Endodermal cell (in vitro differentiated cells): ENCODE measurements at regions not wholly inside any gene's neighbourhood (a gene's known extent, or its start where the extent isn't known, plus 50 kb on each side); places are given as distances from the start of the nearest gene placed in this dataset.

ENCODE experiments used
- DNase-seq: peaks from one replicate; pipeline ENCODE4 v3.0.0-alpha.2; 2017
- H3K27ac ChIP-seq: 2 replicates; pipeline ENCODE4 v1.5.1; 2013; ENCODE audit warnings: mild to moderate bottlenecking, low read depth, low read length, moderate library complexity
- H3K27me3 ChIP-seq: 2 replicates; pipeline ENCODE4 v1.6.1; 2013; ENCODE audit warnings: mild to moderate bottlenecking, low read length, moderate library complexity; ENCODE audit not compliant: insufficient read depth, control insufficient read depth, poor library complexity, severe bottlenecking
- H3K36me3 ChIP-seq: 2 replicates; pipeline ENCODE4 v1.7.0; 2013; ENCODE audit warnings: mild to moderate bottlenecking, low read length, moderate library complexity; ENCODE audit not compliant: control insufficient read depth, insufficient read depth
- H3K4me1 ChIP-seq: one replicate; pipeline ENCODE4 v1.7.0; 2013; ENCODE audit warnings: low read length; ENCODE audit not compliant: control insufficient read depth, insufficient read depth
- H3K4me3 ChIP-seq: 2 replicates; pipeline ENCODE4 v1.5.1; 2013; ENCODE audit warnings: mild to moderate bottlenecking, low read length, moderate library complexity
- H3K9ac ChIP-seq: 2 replicates; pipeline ENCODE4 v1.6.1; 2013; ENCODE audit warnings: mild to moderate bottlenecking, low read length, moderate library complexity; ENCODE audit not compliant: poor library complexity, severe bottlenecking; ENCODE audit errors: extremely low read depth
- H3K9me3 ChIP-seq: 2 replicates; pipeline ENCODE4 v1.6.1; 2013; ENCODE audit warnings: mild to moderate bottlenecking, low read length, moderate library complexity; ENCODE audit not compliant: control insufficient read depth
- H3K27ac Mint-ChIP-seq: 2 replicates; pipeline ENCODE4 v1.8.0; 2020; ENCODE audit warnings: mixed read lengths
- H3K27me3 Mint-ChIP-seq: 2 replicates; pipeline ENCODE4 v1.8.0; 2021; ENCODE audit warnings: mild to moderate bottlenecking, mixed read lengths; ENCODE audit not compliant: insufficient read depth
- H3K36me3 Mint-ChIP-seq: 2 replicates; pipeline ENCODE4 v1.8.0; 2020; ENCODE audit warnings: low read depth, mixed read lengths
- H3K4me1 Mint-ChIP-seq: 2 replicates; pipeline ENCODE4 v1.8.0; 2020; ENCODE audit warnings: mixed read lengths
- H3K4me3 Mint-ChIP-seq: 2 replicates; pipeline ENCODE4 v1.8.0; 2020; ENCODE audit warnings: mild to moderate bottlenecking, moderate library complexity, mixed read lengths
- H3K9me3 Mint-ChIP-seq: 2 replicates; pipeline ENCODE4 v1.8.0; 2020; ENCODE audit warnings: mild to moderate bottlenecking, mixed read lengths
- WGBS, 2 experiments: methylation state at CpG; one replicate each; pipeline versions ENCODE4 v1.1.5 to v1.1.7; 2013; ENCODE audit warnings: missing lambda C conversion rate in 2 of 2, mixed read lengths in 1 of 2; ENCODE audit not compliant: insufficient coverage in 1 of 2, insufficient read length in 1 of 2; 5-methylcytosine and 5-hydroxymethylcytosine counted together
- TF ChIP-seq, protein P1 (sequence below): fragments of 200-600 bp; sonication (generic); conservative IDR thresholded peaks from 2 replicates; pipeline ENCODE4 v1.5.0; 2021; ENCODE audit warnings: antibody characterized with exemption, mild to moderate bottlenecking

DNA sequence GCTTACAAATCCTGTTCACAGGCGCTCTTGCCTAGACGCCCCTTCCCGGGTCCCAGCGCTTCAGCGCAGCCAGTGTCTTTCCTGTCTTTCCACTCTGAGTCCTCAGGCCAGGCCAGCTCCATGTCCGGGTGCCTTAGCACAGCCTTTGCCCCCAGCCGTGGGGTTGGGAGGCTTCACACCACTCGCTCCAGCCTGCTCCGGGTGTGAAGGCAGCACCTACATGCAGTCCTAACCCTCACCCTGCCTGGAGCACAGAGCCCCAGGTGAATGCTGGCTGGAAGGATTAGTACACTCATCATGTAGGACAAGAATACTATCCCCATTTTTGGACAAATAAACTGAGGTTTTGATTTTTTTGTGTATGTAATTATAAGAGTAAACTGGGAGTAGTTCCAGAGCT, 81.7 kb upstream of the TMEM72 start:
- H3K9me3 ChIP-seq, result no peaks in the 10 kb centered on the region
- WGBS, 2 experiments, result 96 to 98% methylated on average over 8 to 9 of the region's 9 CpGs
- H3K4me3 ChIP-seq, result no peak overlapping the region
- no peak for DNase-seq
- TF ChIP-seq, protein P1, sequence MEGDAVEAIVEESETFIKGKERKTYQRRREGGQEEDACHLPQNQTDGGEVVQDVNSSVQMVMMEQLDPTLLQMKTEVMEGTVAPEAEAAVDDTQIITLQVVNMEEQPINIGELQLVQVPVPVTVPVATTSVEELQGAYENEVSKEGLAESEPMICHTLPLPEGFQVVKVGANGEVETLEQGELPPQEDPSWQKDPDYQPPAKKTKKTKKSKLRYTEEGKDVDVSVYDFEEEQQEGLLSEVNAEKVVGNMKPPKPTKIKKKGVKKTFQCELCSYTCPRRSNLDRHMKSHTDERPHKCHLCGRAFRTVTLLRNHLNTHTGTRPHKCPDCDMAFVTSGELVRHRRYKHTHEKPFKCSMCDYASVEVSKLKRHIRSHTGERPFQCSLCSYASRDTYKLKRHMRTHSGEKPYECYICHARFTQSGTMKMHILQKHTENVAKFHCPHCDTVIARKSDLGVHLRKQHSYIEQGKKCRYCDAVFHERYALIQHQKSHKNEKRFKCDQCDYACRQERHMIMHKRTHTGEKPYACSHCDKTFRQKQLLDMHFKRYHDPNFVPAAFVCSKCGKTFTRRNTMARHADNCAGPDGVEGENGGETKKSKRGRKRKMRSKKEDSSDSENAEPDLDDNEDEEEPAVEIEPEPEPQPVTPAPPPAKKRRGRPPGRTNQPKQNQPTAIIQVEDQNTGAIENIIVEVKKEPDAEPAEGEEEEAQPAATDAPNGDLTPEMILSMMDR, result no peak
- Mint-ChIP-seq H3K27me3 (no peaks in the 10 kb centered on the region), H3K9me3 (no peaks in the 10 kb centered on the region), H3K4me1 (peaks cover 1% of the 10 kb centered on the region), H3K4me3 (no peak overlapping the region), H3K27ac (no peak overlapping the region), H3K36me3 (no peaks in the 10 kb centered on the region)
- no peak overlapping the region for H3K27ac ChIP-seq
- H3K4me1 ChIP-seq, result no peaks in the 10 kb centered on the region
- no peaks in the 10 kb centered on the region for H3K36me3 ChIP-seq
- no peaks in the 10 kb centered on the region for H3K27me3 ChIP-seq
- no peak overlapping the region for H3K9ac ChIP-seq

DNA sequence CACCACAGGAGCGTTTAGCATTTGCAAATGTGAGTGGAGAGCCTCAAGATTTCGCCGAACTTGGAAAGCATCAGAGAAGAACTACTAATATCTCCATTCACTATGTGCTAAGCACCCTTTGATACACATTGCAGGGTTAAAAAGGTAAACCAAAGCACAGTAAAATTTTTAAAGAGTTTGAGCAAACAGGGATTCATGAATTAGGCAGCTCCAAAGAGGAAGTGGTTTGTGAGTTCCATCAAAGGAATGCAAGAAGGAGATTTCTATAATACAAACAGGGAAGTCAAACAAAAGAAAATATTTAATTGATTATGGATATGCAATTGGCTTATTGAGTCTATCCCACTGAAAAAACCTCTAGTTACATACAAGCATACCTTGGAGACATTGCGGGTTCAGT, 81.1 kb upstream of the TMEM72 start:
- Mint-ChIP-seq H3K4me1 (no peaks in the 10 kb centered on the region), H3K27me3 (no peaks in the 10 kb centered on the region), H3K4me3 (no peak overlapping the region), H3K36me3 (no peaks in the 10 kb centered on the region), H3K27ac (no peak overlapping the region), H3K9me3 (no peaks in the 10 kb centered on the region)
- TF ChIP-seq, protein P1, result no peak
- Histone ChIP-seq H3K9ac (no peak overlapping the region), H3K4me1 (no peaks in the 10 kb centered on the region), H3K9me3 (no peaks in the 10 kb centered on the region), H3K27ac (no peak overlapping the region), H3K27me3 (no peaks in the 10 kb centered on the region), H3K36me3 (no peaks in the 10 kb centered on the region), H3K4me3 (no peak overlapping the region)
- no peak for DNase-seq
- WGBS, 2 experiments, result 75 to 90% methylated on average over 2 to 4 of the region's 4 CpGs

DNA sequence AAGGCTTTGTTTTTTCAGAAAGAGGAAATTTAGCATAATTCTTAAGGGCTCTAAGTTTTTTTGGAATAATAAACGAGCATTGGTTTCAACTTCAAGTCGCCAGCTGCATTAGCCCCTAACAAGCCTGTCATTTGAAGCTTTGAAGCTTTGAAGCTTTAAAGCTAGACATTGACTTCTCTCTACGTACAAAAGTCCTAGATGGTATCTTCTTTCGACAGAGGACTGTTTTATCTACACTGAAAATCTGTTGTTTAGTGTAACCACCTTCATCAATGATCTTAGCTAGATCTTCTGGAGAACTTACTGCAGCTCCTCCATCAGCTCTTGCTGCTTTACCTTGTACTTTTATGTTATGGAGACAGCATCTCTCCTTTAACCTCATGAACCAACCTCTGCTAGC, 79.6 kb upstream of the TMEM72 start:
- H3K36me3 ChIP-seq, result no peaks in the 10 kb centered on the region
- Mint-ChIP-seq H3K27ac (no peak overlapping the region), H3K27me3 (no peaks in the 10 kb centered on the region)

More for the DNA sequence above, 79.6 kb upstream of the TMEM72 start:
- Histone ChIP-seq H3K27me3 (no peaks in the 10 kb centered on the region), H3K4me3 (no peak overlapping the region), H3K4me1 (no peaks in the 10 kb centered on the region), H3K27ac (no peak overlapping the region), H3K9me3 (no peaks in the 10 kb centered on the region), H3K9ac (no peak overlapping the region)
- no peak for DNase-seq
- TF ChIP-seq, protein P1, result no peak
- Mint-ChIP-seq H3K36me3 (no peaks in the 10 kb centered on the region), H3K4me3 (no peak overlapping the region), H3K4me1 (no peaks in the 10 kb centered on the region), H3K9me3 (no peaks in the 10 kb centered on the region)
- 87 to 97% methylated on average over 4 of the region's 4 CpGs for WGBS, 2 experiments
